PFSK-1 (cell line): ENCODE measurements at regions not wholly inside any gene's neighbourhood (a gene's known extent, or its start where the extent isn't known, plus 50 kb on each side); places are given as distances from the start of the nearest gene placed in this dataset.

ENCODE experiments used
- FOXP2 ChIP-seq: optimal IDR thresholded peaks from 2 replicates; pipeline ENCODE3; 2011; ENCODE audit warnings: borderline replicate concordance, control low read depth, inconsistent platforms; ENCODE audit not compliant: insufficient read depth; ENCODE audit errors: extremely low read length, extremely low read depth
- POLR2AphosphoS5 ChIP-seq: IDR thresholded peaks from 2 replicates; pipeline ENCODE4 v1.6.1; 2012; ENCODE audit warnings: low read depth, mild to moderate bottlenecking, control low read depth, low read length, moderate library complexity
- SIN3A ChIP-seq: IDR thresholded peaks from 2 replicates; pipeline ENCODE4 v1.6.1; 2012; ENCODE audit warnings: mild to moderate bottlenecking, low read length, moderate library complexity, borderline replicate concordance; ENCODE audit not compliant: insufficient read depth
- TAF1 ChIP-seq: IDR thresholded peaks from 2 replicates; pipeline ENCODE4 v1.6.1; 2012; ENCODE audit warnings: low read length, control low read depth, borderline replicate concordance; ENCODE audit not compliant: insufficient read depth
- TF ChIP-seq, protein P1 (sequence below), 2 experiments: IDR thresholded peaks; 2 replicates each; pipeline versions ENCODE4 v1.6.1 to v1.8.0; 2011 to 2012; ENCODE audit warnings: low read depth in 2 of 2, low read length in 2 of 2, control low read depth in 1 of 2, inconsistent platforms in 1 of 2, mild to moderate bottlenecking in 1 of 2, moderate library complexity in 1 of 2; ENCODE audit not compliant: insufficient read depth in 1 of 2

DNA sequence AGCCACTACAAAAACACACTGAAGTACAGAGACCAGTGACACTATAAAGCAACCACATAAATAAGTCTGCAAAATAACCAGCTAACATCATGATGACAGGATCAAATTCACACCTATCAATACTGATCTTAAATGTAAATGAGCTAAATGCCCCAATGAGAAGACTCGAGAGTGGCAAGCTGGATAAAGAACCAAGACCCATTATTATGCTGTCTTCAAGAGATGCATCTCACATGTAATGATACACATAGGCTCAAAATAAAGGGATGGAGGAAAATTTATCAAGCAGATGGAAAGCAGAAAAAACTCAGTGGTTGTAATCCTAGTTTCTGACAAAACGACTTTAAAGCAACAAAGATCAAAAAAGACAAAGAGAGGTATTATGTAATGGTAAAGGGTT lies 138.1 kb upstream of the PLN start:
- TF ChIP-seq, protein P1, sequence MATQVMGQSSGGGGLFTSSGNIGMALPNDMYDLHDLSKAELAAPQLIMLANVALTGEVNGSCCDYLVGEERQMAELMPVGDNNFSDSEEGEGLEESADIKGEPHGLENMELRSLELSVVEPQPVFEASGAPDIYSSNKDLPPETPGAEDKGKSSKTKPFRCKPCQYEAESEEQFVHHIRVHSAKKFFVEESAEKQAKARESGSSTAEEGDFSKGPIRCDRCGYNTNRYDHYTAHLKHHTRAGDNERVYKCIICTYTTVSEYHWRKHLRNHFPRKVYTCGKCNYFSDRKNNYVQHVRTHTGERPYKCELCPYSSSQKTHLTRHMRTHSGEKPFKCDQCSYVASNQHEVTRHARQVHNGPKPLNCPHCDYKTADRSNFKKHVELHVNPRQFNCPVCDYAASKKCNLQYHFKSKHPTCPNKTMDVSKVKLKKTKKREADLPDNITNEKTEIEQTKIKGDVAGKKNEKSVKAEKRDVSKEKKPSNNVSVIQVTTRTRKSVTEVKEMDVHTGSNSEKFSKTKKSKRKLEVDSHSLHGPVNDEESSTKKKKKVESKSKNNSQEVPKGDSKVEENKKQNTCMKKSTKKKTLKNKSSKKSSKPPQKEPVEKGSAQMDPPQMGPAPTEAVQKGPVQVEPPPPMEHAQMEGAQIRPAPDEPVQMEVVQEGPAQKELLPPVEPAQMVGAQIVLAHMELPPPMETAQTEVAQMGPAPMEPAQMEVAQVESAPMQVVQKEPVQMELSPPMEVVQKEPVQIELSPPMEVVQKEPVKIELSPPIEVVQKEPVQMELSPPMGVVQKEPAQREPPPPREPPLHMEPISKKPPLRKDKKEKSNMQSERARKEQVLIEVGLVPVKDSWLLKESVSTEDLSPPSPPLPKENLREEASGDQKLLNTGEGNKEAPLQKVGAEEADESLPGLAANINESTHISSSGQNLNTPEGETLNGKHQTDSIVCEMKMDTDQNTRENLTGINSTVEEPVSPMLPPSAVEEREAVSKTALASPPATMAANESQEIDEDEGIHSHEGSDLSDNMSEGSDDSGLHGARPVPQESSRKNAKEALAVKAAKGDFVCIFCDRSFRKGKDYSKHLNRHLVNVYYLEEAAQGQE (IDR thresholded peaks at IDR 0.05; ENCODE audit: insufficient read depth in 1 of 2, low read depth in 2 of 2, low read length in 2 of 2), result no peak
- no peak for TF ChIP-seq SIN3A
- no peak for TF ChIP-seq POLR2AphosphoS5
- no peak for TF ChIP-seq FOXP2
- TF ChIP-seq TAF1, result no peak
